WERI-Rb-1 (cell line): ENCODE measurements at regions not wholly inside any gene's neighbourhood (a gene's known extent, or its start where the extent isn't known, plus 50 kb on each side); places are given as distances from the start of the nearest gene placed in this dataset.

ENCODE experiments used
- DNase-seq: peaks from one replicate; pipeline ENCODE4 v3.0.0-alpha.2; 2020
- H3K27ac ChIP-seq: fragments of 250-450 bp; sonication (Bioruptor Pico); 2 replicates; pipeline ENCODE4 v1.5.1; 2020; ENCODE audit warnings: mild to moderate bottlenecking, moderate library complexity
- H3K27me3 ChIP-seq: fragments of 250-450 bp; sonication (Bioruptor Pico); 2 replicates; pipeline ENCODE4 v1.5.1; 2021; ENCODE audit warnings: mild to moderate bottlenecking, low read depth, moderate library complexity; ENCODE audit not compliant: insufficient read depth, severe bottlenecking
- H3K36me3 ChIP-seq: fragments of 250-450 bp; sonication (Bioruptor Pico); 2 replicates; pipeline ENCODE4 v1.5.1; 2020; ENCODE audit warnings: mild to moderate bottlenecking, moderate library complexity
- H3K4me3 ChIP-seq: 2 replicates; pipeline ENCODE4 v1.5.1; 2011; ENCODE audit warnings: low read depth, mild to moderate bottlenecking, control low read depth, low read length
- H3K9me3 ChIP-seq: fragments of 250-450 bp; sonication (Bioruptor Pico); 2 replicates; pipeline ENCODE4 v1.5.1; 2021; ENCODE audit warnings: mild to moderate bottlenecking, moderate library complexity; ENCODE audit not compliant: severe bottlenecking
- TF ChIP-seq, protein P1 (sequence below): IDR thresholded peaks from 2 replicates; pipeline ENCODE4 v1.5.1; 2011; ENCODE audit warnings: low read depth, mild to moderate bottlenecking, control low read depth, inconsistent platforms, low read length

DNA sequence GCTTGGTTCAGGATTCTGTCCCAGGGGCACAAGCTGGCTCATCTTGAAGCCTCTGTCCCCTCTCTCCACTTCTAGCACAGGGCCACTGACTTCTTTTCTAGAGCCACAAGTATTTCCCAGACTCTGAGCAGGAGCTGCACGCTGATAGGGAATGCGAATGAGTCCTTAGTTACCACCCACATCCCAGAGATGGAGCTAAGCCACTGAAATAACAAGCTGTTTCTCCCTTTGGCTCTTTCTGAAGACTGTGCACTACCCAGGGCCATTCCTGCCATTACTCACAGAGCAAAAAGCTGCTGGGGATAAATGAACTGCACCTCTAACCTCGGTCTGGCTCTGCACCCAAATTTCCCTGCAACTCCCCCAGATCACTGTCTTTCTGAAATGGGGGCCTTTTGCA, 70.6 kb downstream of the TSN start:
- Histone ChIP-seq H3K27me3 (no peaks in the 10 kb centered on the region), H3K36me3 (no peaks in the 10 kb centered on the region), H3K9me3 (no peaks in the 10 kb centered on the region), H3K27ac (no peak overlapping the region), H3K4me3 (no peak overlapping the region)
- no peak for DNase-seq
- TF ChIP-seq, protein P1, sequence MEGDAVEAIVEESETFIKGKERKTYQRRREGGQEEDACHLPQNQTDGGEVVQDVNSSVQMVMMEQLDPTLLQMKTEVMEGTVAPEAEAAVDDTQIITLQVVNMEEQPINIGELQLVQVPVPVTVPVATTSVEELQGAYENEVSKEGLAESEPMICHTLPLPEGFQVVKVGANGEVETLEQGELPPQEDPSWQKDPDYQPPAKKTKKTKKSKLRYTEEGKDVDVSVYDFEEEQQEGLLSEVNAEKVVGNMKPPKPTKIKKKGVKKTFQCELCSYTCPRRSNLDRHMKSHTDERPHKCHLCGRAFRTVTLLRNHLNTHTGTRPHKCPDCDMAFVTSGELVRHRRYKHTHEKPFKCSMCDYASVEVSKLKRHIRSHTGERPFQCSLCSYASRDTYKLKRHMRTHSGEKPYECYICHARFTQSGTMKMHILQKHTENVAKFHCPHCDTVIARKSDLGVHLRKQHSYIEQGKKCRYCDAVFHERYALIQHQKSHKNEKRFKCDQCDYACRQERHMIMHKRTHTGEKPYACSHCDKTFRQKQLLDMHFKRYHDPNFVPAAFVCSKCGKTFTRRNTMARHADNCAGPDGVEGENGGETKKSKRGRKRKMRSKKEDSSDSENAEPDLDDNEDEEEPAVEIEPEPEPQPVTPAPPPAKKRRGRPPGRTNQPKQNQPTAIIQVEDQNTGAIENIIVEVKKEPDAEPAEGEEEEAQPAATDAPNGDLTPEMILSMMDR = no peak

DNA sequence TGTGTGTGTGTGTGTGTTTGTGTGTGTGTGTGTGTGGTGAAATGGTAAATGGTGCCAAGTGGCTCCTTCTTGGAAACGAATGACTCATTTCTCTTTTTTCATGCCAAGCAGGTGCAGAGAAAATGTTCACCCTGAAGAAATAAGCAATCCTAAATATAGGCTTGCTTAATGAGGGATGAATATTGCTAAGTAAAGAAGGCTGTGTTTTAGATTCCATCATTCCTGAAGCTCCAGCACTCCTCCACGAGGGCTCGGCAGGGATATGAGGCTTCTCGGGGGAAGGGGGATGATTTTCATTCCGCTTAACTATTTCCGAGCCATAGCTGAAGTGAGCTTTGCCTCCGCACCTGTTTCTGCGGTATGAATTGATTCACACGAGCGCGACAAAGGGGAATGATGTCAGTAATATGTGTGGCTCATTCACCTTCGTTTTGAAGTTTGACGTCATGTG, 72.9 kb downstream of the TSN start:
- no peak for DNase-seq
- H3K27me3 ChIP-seq = no peaks in the 10 kb centered on the region
- H3K4me3 ChIP-seq = no peak overlapping the region

DNA sequence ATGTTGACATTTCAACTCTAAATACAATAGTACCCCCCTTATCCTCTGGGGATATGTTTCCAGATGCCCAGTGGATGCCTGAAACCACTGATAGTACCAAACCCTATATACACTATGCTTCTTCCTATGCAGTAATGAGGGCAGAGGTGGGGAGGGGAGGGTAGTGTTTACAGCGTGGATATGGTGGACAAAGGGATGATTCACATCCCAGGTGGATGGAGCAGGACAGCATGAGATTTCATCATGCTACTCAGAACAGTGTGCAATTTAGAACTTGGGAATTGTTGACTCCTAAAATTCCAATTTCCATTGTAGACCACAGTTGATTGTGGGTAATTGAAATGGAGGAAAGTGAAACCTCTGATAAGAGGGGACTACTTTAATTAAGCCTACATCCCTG, 75.4 kb downstream of the TSN start:
- Histone ChIP-seq H3K9me3 (no peaks in the 10 kb centered on the region), H3K4me3 (no peak overlapping the region), H3K27me3 (no peaks in the 10 kb centered on the region), H3K27ac (no peak overlapping the region), H3K36me3 (no peaks in the 10 kb centered on the region)
- DNase-seq = no peak
- TF ChIP-seq, protein P1 = no peak

More for the DNA sequence above, 72.9 kb downstream of the TSN start:
- no peak overlapping the region for H3K27ac ChIP-seq
- H3K9me3 ChIP-seq = no peaks in the 10 kb centered on the region
- no peaks in the 10 kb centered on the region for H3K36me3 ChIP-seq
- TF ChIP-seq, protein P1 = no peak

DNA sequence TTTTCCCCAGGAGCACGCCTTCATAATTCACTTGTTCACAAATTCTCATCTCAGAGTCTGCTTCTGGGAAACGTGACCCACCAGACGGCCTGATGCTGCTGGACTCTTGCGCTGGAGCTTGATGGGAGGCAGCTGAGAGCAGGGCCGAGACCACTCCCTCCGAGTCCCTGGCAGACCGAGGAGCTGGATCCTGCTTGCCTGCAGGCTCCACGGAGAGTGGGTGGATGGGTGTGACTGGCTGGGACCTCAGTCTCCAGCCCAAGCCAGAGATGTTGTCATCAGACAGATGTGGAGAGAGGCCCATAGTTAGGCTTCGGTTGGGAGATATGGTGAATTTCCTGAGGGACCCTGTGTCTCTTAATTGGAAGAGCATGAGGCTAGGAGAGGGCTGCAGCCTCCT, 76.4 kb downstream of the TSN start:
- no peak for DNase-seq
- no peak overlapping the region for H3K4me3 ChIP-seq
- no peaks in the 10 kb centered on the region for H3K9me3 ChIP-seq
- H3K27ac ChIP-seq = no peak overlapping the region
- TF ChIP-seq, protein P1 = no peak
- no peaks in the 10 kb centered on the region for H3K27me3 ChIP-seq
- no peaks in the 10 kb centered on the region for H3K36me3 ChIP-seq

DNA sequence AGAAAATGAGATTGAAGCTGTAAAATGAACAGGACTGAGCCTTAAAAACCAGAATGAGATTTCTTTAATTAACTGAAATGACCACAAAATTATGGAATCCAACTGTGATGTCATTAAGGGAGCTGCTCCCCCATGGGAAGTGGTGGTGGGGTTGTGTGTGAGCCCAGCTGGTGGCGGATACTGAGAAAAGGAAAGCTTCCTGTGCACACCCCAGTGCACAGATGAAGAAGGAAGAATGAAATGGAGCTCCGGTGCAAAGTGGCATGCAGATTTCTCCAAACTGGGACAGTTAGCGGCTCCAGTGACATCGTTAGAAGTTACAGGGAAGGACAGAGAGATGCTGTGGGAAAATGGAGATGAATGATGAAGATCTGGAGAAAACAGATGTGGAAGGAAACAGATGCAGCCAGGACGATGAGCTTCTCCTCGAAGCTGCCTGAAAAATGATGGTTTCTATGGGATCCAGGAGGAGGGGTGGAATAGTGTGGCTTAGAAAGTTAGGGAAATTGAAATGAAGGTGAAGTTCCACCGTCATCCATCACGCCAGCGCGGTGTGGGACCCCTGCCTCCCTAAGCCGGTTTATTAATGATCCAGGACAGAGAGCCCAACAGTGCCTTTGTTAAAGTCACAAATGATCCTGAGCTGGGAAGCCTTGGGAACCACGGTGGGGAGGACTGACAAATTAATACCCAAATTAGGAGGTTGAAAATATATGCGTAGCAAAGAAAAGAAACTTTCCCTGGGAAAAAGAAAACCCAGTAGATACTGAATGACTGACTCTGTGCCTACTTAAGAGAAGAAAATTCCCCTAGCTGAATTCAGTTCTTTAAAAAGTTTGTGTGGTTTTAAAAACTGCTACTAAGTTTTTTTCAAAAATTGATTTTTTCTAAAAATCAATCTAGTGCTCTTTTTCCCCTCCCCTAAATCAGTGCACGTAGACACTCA, 77.2 kb downstream of the TSN start:
- no peaks in the 10 kb centered on the region for H3K27me3 ChIP-seq
- H3K36me3 ChIP-seq = no peaks in the 10 kb centered on the region
- H3K27ac ChIP-seq = no peak overlapping the region
- TF ChIP-seq, protein P1 = no peak
- H3K9me3 ChIP-seq = no peaks in the 10 kb centered on the region
- no peak overlapping the region for H3K4me3 ChIP-seq
- no peak for DNase-seq
